CD8-positive, alpha-beta memory T cell (primary cell): ENCODE measurements at regions not wholly inside any gene's neighbourhood (a gene's known extent, or its start where the extent isn't known, plus 50 kb on each side); places are given as distances from the start of the nearest gene placed in this dataset.

Experiments
- CTCF ChIA-PET: fragments of 350-600 bp; sonication (Branson Sonifier 250); formaldehyde crosslinking; loops from one replicate; lab custom pipeline; 2021; ENCODE audit warnings: antibody characterized with exemption; lab: Charles Lee
- POLR2A ChIA-PET: fragments of 350-600 bp; sonication (Branson Sonifier 250); formaldehyde crosslinking; loops from one replicate; lab custom pipeline; 2021; ENCODE audit warnings: antibody characterized with exemption; lab: Charles Lee
- DNase-seq, 5 donors: peaks; one replicate each; pipeline versions ENCODE4 v3.0.0 to v3.0.0-alpha.2; 2020 to 2022; ENCODE audit warnings: mixed read lengths in 1 of 5
- H3K27ac ChIP-seq: one replicate; pipeline ENCODE4 v1.7.0; 2013; ENCODE audit warnings: low read depth, mild to moderate bottlenecking, low read length, moderate library complexity
- H3K27me3 ChIP-seq: 2 replicates; pipeline ENCODE4 v1.7.0; 2013; ENCODE audit warnings: low read length, mild to moderate bottlenecking; ENCODE audit not compliant: insufficient read depth, poor library complexity, severe bottlenecking
- H3K36me3 ChIP-seq: 2 replicates; pipeline ENCODE4 v1.7.0; 2013; ENCODE audit warnings: mild to moderate bottlenecking, low read length, moderate library complexity; ENCODE audit not compliant: insufficient read depth
- H3K4me1 ChIP-seq: 2 replicates; pipeline ENCODE4 v1.7.0; 2013; ENCODE audit warnings: mild to moderate bottlenecking, low read length, moderate library complexity; ENCODE audit not compliant: insufficient read depth
- H3K4me3 ChIP-seq: 2 replicates; pipeline ENCODE4 v1.7.0; 2013; ENCODE audit warnings: mild to moderate bottlenecking, low read length
- H3K9me3 ChIP-seq: 2 replicates; pipeline ENCODE4 v1.7.0; 2013; ENCODE audit warnings: mild to moderate bottlenecking, low read length
- H3K27ac Mint-ChIP-seq, 8 donors: one replicate each; pipeline ENCODE4 v1.8.0; 2020 to 2021; ENCODE audit warnings: mixed read lengths in 8 of 8, mild to moderate bottlenecking in 6 of 8, inconsistent platforms in 3 of 8, moderate library complexity in 3 of 8
- H3K27me3 Mint-ChIP-seq, 2 donors: one replicate each; pipeline ENCODE4 v1.8.0; 2020 to 2021; ENCODE audit warnings: mixed read lengths in 2 of 2, mild to moderate bottlenecking in 1 of 2, moderate library complexity in 1 of 2
- H3K36me3 Mint-ChIP-seq, 3 donors: one replicate each; pipeline ENCODE4 v1.8.0; 2020 to 2021; ENCODE audit warnings: mixed read lengths in 3 of 3, inconsistent platforms in 1 of 3, mild to moderate bottlenecking in 1 of 3
- H3K4me1 Mint-ChIP-seq, 3 donors: one replicate each; pipeline ENCODE4 v1.8.0; 2020 to 2021; ENCODE audit warnings: mixed read lengths in 3 of 3, inconsistent platforms in 1 of 3, mild to moderate bottlenecking in 1 of 3
- H3K4me3 Mint-ChIP-seq, 7 donors: one replicate each; pipeline ENCODE4 v1.8.0; 2020 to 2021; ENCODE audit warnings: mixed read lengths in 7 of 7, mild to moderate bottlenecking in 6 of 7, moderate library complexity in 4 of 7, inconsistent platforms in 2 of 7
- H3K9me3 Mint-ChIP-seq, 5 donors: one replicate each; pipeline ENCODE4 v1.8.0; 2020 to 2022; ENCODE audit warnings: mixed read lengths in 5 of 5, mild to moderate bottlenecking in 3 of 5, moderate library complexity in 2 of 5, inconsistent platforms in 1 of 5

GRCh38 chr2:14815201-14815600 is 182.7 kb downstream of the LRATD1 start:
- Mint-ChIP-seq H3K4me3 (no peak overlapping the region), H3K9me3 (peaks cover 4 to 9% (median 5%) of the 10 kb centered on the region in 5 donors), H3K36me3 (no peaks in the 10 kb centered on the region), H3K27me3 (peaks cover 0 to 3% of the 10 kb centered on the region in 2 donors), H3K4me1 (no peaks in the 10 kb centered on the region), H3K27ac (no peak overlapping the region)
- ChIA-PET CTCF (no interaction called here), POLR2A (no interaction called here)
- H3K4me1 ChIP-seq: no peaks in the 10 kb centered on the region
- no peaks in the 10 kb centered on the region for H3K9me3 ChIP-seq
- no peaks in the 10 kb centered on the region for H3K27me3 ChIP-seq
- no peak for DNase-seq
- H3K27ac ChIP-seq: no peak overlapping the region
- no peak overlapping the region for H3K4me3 ChIP-seq
- no peaks in the 10 kb centered on the region for H3K36me3 ChIP-seq

- no peaks in the 10 kb centered on the region for H3K36me3 Mint-ChIP-seq
- H3K4me3 ChIP-seq: no peak overlapping the region
- no peaks in the 10 kb centered on the region for H3K9me3 ChIP-seq
- no peak overlapping the region for H3K4me3 Mint-ChIP-seq
- H3K4me1 ChIP-seq: no peaks in the 10 kb centered on the region
- H3K27ac Mint-ChIP-seq: no peak overlapping the region
- no peaks in the 10 kb centered on the region for H3K4me1 Mint-ChIP-seq
- peaks cover 0 to 3% of the 10 kb centered on the region in 2 donors for H3K27me3 Mint-ChIP-seq
- peaks cover 6 to 9% (median 7%) of the 10 kb centered on the region in 5 donors for H3K9me3 Mint-ChIP-seq
- POLR2A ChIA-PET: no interaction called here
- no peak overlapping the region for H3K27ac ChIP-seq
- H3K36me3 ChIP-seq: no peaks in the 10 kb centered on the region
- no peaks in the 10 kb centered on the region for H3K27me3 ChIP-seq
- DNase-seq: no peak
- CTCF ChIA-PET: no interaction called here
Measured at GRCh38 chr2:14816069-14817060, 183.8 kb downstream of the LRATD1 start.

- Mint-ChIP-seq H3K27ac (no peak overlapping the region), H3K4me1 (no peaks in the 10 kb centered on the region), H3K27me3 (peaks cover 0 to 3% of the 10 kb centered on the region in 2 donors), H3K36me3 (no peaks in the 10 kb centered on the region), H3K9me3 (peaks cover 4 to 8% (median 6%) of the 10 kb centered on the region in 5 donors), H3K4me3 (no peak overlapping the region)
- H3K9me3 ChIP-seq: no peaks in the 10 kb centered on the region
- H3K27ac ChIP-seq: no peak overlapping the region
- POLR2A ChIA-PET: no interaction called here
- H3K4me1 ChIP-seq: no peaks in the 10 kb centered on the region
- no peaks in the 10 kb centered on the region for H3K27me3 ChIP-seq
- no peak overlapping the region for H3K4me3 ChIP-seq
- DNase-seq: no peak
- H3K36me3 ChIP-seq: no peaks in the 10 kb centered on the region
- CTCF ChIA-PET: no interaction called here
Measured at GRCh38 chr2:14817848-14818247, 185.3 kb downstream of the LRATD1 start.

- no peaks in the 10 kb centered on the region for H3K36me3 Mint-ChIP-seq
- no peaks in the 10 kb centered on the region for H3K4me1 Mint-ChIP-seq
- no peaks in the 10 kb centered on the region for H3K27me3 Mint-ChIP-seq
- H3K27ac ChIP-seq: no peak overlapping the region
- peaks cover 0 to 3% (median under 1%) of the 10 kb centered on the region in 5 donors for H3K9me3 Mint-ChIP-seq
- H3K27ac Mint-ChIP-seq: no peak overlapping the region
- H3K36me3 ChIP-seq: no peaks in the 10 kb centered on the region
- no peaks in the 10 kb centered on the region for H3K27me3 ChIP-seq
- H3K4me3 ChIP-seq: no peak overlapping the region
- no peaks in the 10 kb centered on the region for H3K9me3 ChIP-seq
- no peak overlapping the region for H3K4me3 Mint-ChIP-seq
- POLR2A ChIA-PET: no interaction called here
- CTCF ChIA-PET: no interaction called here
- DNase-seq: no peak
- H3K4me1 ChIP-seq: no peaks in the 10 kb centered on the region
Measured at GRCh38 chr2:14826518-14826917, 194.0 kb downstream of the LRATD1 start.

GRCh38 chr2:14827226-14828023 is 194.9 kb downstream of the LRATD1 start:
- Mint-ChIP-seq H3K27me3 (no peaks in the 10 kb centered on the region), H3K9me3 (peaks cover 0 to 6% (median 3%) of the 10 kb centered on the region in 5 donors), H3K4me1 (no peaks in the 10 kb centered on the region), H3K36me3 (no peaks in the 10 kb centered on the region), H3K4me3 (no peak overlapping the region), H3K27ac (no peak overlapping the region)
- DNase-seq: no peak
- no peaks in the 10 kb centered on the region for H3K9me3 ChIP-seq
- ChIA-PET CTCF (no interaction called here), POLR2A (no interaction called here)
- H3K4me3 ChIP-seq: no peak overlapping the region
- no peak overlapping the region for H3K27ac ChIP-seq
- H3K27me3 ChIP-seq: no peaks in the 10 kb centered on the region
- H3K36me3 ChIP-seq: no peaks in the 10 kb centered on the region
- no peaks in the 10 kb centered on the region for H3K4me1 ChIP-seq

- Histone ChIP-seq H3K27ac (no peak overlapping the region), H3K9me3 (no peaks in the 10 kb centered on the region), H3K4me3 (no peak overlapping the region), H3K4me1 (no peaks in the 10 kb centered on the region), H3K27me3 (no peaks in the 10 kb centered on the region), H3K36me3 (no peaks in the 10 kb centered on the region)
- Mint-ChIP-seq H3K4me3 (no peak overlapping the region), H3K9me3 (peaks cover 0 to 6% (median 3%) of the 10 kb centered on the region in 5 donors), H3K27ac (no peak overlapping the region), H3K4me1 (no peaks in the 10 kb centered on the region), H3K27me3 (no peaks in the 10 kb centered on the region), H3K36me3 (no peaks in the 10 kb centered on the region)
- DNase-seq: no peak
- ChIA-PET POLR2A (no interaction called here), CTCF (no interaction called here)
Measured at GRCh38 chr2:14828223-14828622, 195.7 kb downstream of the LRATD1 start.

- ChIA-PET CTCF (no interaction called here), POLR2A (no interaction called here)
- H3K9me3 Mint-ChIP-seq: peaks cover 0 to 6% (median 3%) of the 10 kb centered on the region in 5 donors
- no peaks in the 10 kb centered on the region for H3K4me1 Mint-ChIP-seq
- H3K27me3 ChIP-seq: no peaks in the 10 kb centered on the region
- no peak overlapping the region for H3K27ac ChIP-seq
- H3K36me3 Mint-ChIP-seq: no peaks in the 10 kb centered on the region
- H3K27me3 Mint-ChIP-seq: no peaks in the 10 kb centered on the region
- H3K4me1 ChIP-seq: no peaks in the 10 kb centered on the region
- no peak overlapping the region for H3K27ac Mint-ChIP-seq
- no peaks in the 10 kb centered on the region for H3K36me3 ChIP-seq
- no peak overlapping the region for H3K4me3 ChIP-seq
- no peak overlapping the region for H3K4me3 Mint-ChIP-seq
- no peak for DNase-seq
- no peaks in the 10 kb centered on the region for H3K9me3 ChIP-seq
Measured at GRCh38 chr2:14828968-14829367, 196.5 kb downstream of the LRATD1 start.

- H3K4me1 ChIP-seq: no peaks in the 10 kb centered on the region
- POLR2A ChIA-PET: no interaction called here
- H3K4me3 Mint-ChIP-seq: no peak overlapping the region
Measured at GRCh38 chr2:14831458-14831857, 198.9 kb downstream of the LRATD1 start.

More at GRCh38 chr2:14831458-14831857, 198.9 kb downstream of the LRATD1 start:
- Histone ChIP-seq H3K4me3 (no peak overlapping the region), H3K36me3 (no peaks in the 10 kb centered on the region), H3K27me3 (no peaks in the 10 kb centered on the region), H3K27ac (no peak overlapping the region), H3K9me3 (no peaks in the 10 kb centered on the region)
- Mint-ChIP-seq H3K27ac (no peak overlapping the region), H3K4me1 (no peaks in the 10 kb centered on the region), H3K9me3 (peaks cover 0 to 19% (median 4%) of the 10 kb centered on the region in 5 donors), H3K36me3 (no peaks in the 10 kb centered on the region), H3K27me3 (no peaks in the 10 kb centered on the region)
- no peak for DNase-seq
- CTCF ChIA-PET: no interaction called here
